SK-N-SH (cell line): ENCODE measurements at regions not wholly inside any gene's neighbourhood (a gene's known extent, or its start where the extent isn't known, plus 50 kb on each side); places are given as distances from the start of the nearest gene placed in this dataset.

Experiments
- CTCF ChIA-PET: fragments of 300-600, 350-600 bp; formaldehyde crosslinking; extraction: SDS; loops from one replicate; lab custom pipeline; 2021; lab: Yijun Ruan, JAX
- POLR2A ChIA-PET: fragments of 350-600 bp; sonication (Branson Sonifier 250); formaldehyde crosslinking; extraction: SDS; loops from one replicate; lab custom pipeline; 2020; ENCODE audit warnings: antibody characterized with exemption, inconsistent platforms; lab: Yijun Ruan, JAX
- DNase-seq: peaks from one replicate; pipeline ENCODE4 v3.0.0; 2012
- H2AFZ ChIP-seq: fragments of 200-600 bp; sonication (generic); 2 replicates; pipeline ENCODE4 v1.8.1; 2016; ENCODE audit warnings: antibody characterized with exemption, mild to moderate bottlenecking, low read depth
- H3F3A ChIP-seq: fragments of 200-600 bp; sonication (generic); replicated peaks from 2 replicates; pipeline ENCODE3; 2016; ENCODE audit warnings: antibody characterized with exemption, mild to moderate bottlenecking; ENCODE audit not compliant: insufficient read depth
- H3K27ac ChIP-seq, 2 experiments: fragments of 200-500 bp in 1 of 2; fragments of 200-600 bp in 1 of 2; sonication (Bioruptor generic) in 1 of 2; sonication (generic), shearing (Covaris generic) in 1 of 2; 2 replicates each; pipeline versions ENCODE4 v1.5.1 to v1.6.1; 2014 to 2016; ENCODE audit warnings: low read depth in 2 of 2, inconsistent platforms in 1 of 2, low read length in 1 of 2, mild to moderate bottlenecking in 1 of 2, mixed read lengths in 1 of 2
- H3K27me3 ChIP-seq: fragments of 200-600 bp; sonication (generic), shearing (Covaris generic); 2 replicates; pipeline ENCODE4 v1.6.1; 2016; ENCODE audit warnings: mixed run types; ENCODE audit not compliant: insufficient read depth
- H3K36me3 ChIP-seq, 2 experiments: fragments of 200-500 bp in 1 of 2; fragments of 200-600 bp in 1 of 2; sonication (Bioruptor generic) in 1 of 2; sonication (generic) in 1 of 2; replicated peaks in 1 of 2; 2 replicates each; pipeline versions ENCODE3 to v1.5.1; 2014 to 2016; ENCODE audit warnings: low read length in 1 of 2, mild to moderate bottlenecking in 1 of 2; ENCODE audit not compliant: insufficient read depth in 2 of 2, control insufficient read depth in 1 of 2
- H3K4me1 ChIP-seq, 2 experiments: fragments of 200-500 bp in 1 of 2; fragments of 200-600 bp in 1 of 2; sonication (Bioruptor generic) in 1 of 2; sonication (generic), shearing (Covaris generic) in 1 of 2; 2 replicates each; pipeline versions ENCODE4 v1.5.1 to v1.6.1; 2014 to 2016; ENCODE audit warnings: low read depth in 1 of 2, low read length in 1 of 2, mixed run types in 1 of 2; ENCODE audit not compliant: insufficient read depth in 2 of 2, control insufficient read depth in 1 of 2
- H3K4me2 ChIP-seq: fragments of 200-600 bp; sonication (generic), shearing (Covaris generic); 2 replicates; pipeline ENCODE4 v1.6.1; 2017; ENCODE audit warnings: mixed run types
- H3K4me3 ChIP-seq, 2 experiments: fragments of 200-500 bp in 1 of 2; fragments of 200-600 bp in 1 of 2; sonication (Bioruptor generic) in 1 of 2; sonication (generic), shearing (Covaris generic) in 1 of 2; 2 replicates each; pipeline versions ENCODE4 v1.5.1 to v1.8.1; 2014 to 2016; ENCODE audit warnings: low read depth in 2 of 2, inconsistent platforms in 1 of 2, low read length in 1 of 2, mild to moderate bottlenecking in 1 of 2, mixed read lengths in 1 of 2, moderate library complexity in 1 of 2
- H3K79me2 ChIP-seq: fragments of 200-600 bp; sonication (generic); 2 replicates; pipeline ENCODE4 v1.8.1; 2017; ENCODE audit warnings: mild to moderate bottlenecking; ENCODE audit not compliant: insufficient read depth
- H3K9ac ChIP-seq: fragments of 200-600 bp; sonication (generic); 2 replicates; pipeline ENCODE4 v1.6.1; 2017; ENCODE audit warnings: mixed run types
- H3K9me2 ChIP-seq: fragments of 200-600 bp; sonication (generic); 2 replicates; pipeline ENCODE4 v1.6.1; 2017; ENCODE audit warnings: mixed run types
- H3K9me3 ChIP-seq: fragments of 200-600 bp; sonication (generic); 2 replicates; pipeline ENCODE4 v1.6.1; 2017; ENCODE audit warnings: mixed run types, mild to moderate bottlenecking, moderate library complexity
- H4K20me1 ChIP-seq: fragments of 200-600 bp; sonication (generic); 2 replicates; pipeline ENCODE4 v1.6.1; 2017; ENCODE audit warnings: mild to moderate bottlenecking, mixed run types; ENCODE audit not compliant: insufficient read depth
- FOSL2 ChIP-seq: IDR thresholded peaks from 2 replicates; pipeline ENCODE4 v1.4.0; 2012; ENCODE audit warnings: low read depth, mild to moderate bottlenecking, moderate library complexity, borderline replicate concordance
- FOXJ3 ChIP-seq: sonication (generic); formaldehyde crosslinking; IDR thresholded peaks from 2 replicates; pipeline ENCODE4 v1.5.1; 2020; ENCODE audit warnings: mild to moderate bottlenecking, missing genetic modification reagents
- GABPA ChIP-seq: IDR thresholded peaks from 2 replicates; pipeline ENCODE4 v1.4.0; 2012; ENCODE audit warnings: low read depth, mild to moderate bottlenecking
- WGBS: methylation state at CpG from one replicate; pipeline ENCODE4 v1.1.6; 2017; ENCODE audit warnings: low lambda C conversion rate; 5-methylcytosine and 5-hydroxymethylcytosine counted together
- small RNA-seq, 7 experiments: library from RNA; depleted of rRNA; stranded (forward); fragments of <200 nt; gene quantifications; one replicate each; pipeline ENCODE3, GENCODE V24; 2012

DNA sequence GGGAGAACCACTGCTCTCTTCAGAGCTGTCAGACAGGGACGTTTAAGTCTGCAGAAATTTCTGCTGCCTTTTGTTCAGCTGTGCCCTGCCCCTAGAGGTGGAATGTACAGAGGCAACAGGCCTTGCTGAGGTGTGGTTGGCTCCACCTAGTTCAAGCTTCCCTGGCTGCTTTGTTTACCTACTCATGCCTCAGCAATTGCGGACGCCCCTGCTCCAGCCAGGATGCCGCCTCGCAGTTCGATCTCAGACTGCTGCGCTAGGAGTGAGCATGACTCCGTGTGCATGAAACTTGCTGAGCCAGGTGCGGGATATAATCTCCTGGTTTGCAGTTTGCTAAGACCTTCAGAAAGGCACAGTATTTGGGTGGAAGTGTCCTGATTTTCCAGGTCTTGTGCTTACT, 70.9 kb downstream of the MAGEB5 start:
- no peak overlapping the region for H3K4me3 ChIP-seq
- H3F3A ChIP-seq, result no peaks in the 10 kb centered on the region
- no peak overlapping the region for H3K9ac ChIP-seq
- no peaks in the 10 kb centered on the region for H3K4me1 ChIP-seq
- WGBS, result 0% methylated on average over 1 of the region's 9 CpGs
- TF ChIP-seq FOXJ3 (CRISPR knock-in tag) (no peak), FOSL2 (no peak), GABPA (no peak)
- no peaks in the 10 kb centered on the region for H3K79me2 ChIP-seq
- H3K36me3 ChIP-seq, result no peaks in the 10 kb centered on the region
- no peak for DNase-seq
- H4K20me1 ChIP-seq, result no peaks in the 10 kb centered on the region
- ChIA-PET POLR2A (no interaction called here), CTCF (no interaction called here)
- H3K27me3 ChIP-seq, result no peaks in the 10 kb centered on the region
- H3K9me2 ChIP-seq, result no peaks in the 10 kb centered on the region
- H3K4me2 ChIP-seq, result no peak overlapping the region
- no peak overlapping the region for H3K27ac ChIP-seq
- no peak overlapping the region for H2AFZ ChIP-seq
- H3K9me3 ChIP-seq, result no peaks in the 10 kb centered on the region

Small RNA genes lying in the stretch of these regions (small RNA-seq; reads per million reads assigned to genes)
- 0 to 0.29 (median 0) reads per million in 7 experiments for gene AC005345.1
- 0 reads per million in 7 experiments for gene RF00019
- gene RNU1-142P, result 0 reads per million in 7 experiments
